ENCODE measurements at regions not wholly inside any gene's neighbourhood (a gene's known extent, or its start where the extent isn't known, plus 50 kb on each side); places are given as distances from the start of the nearest gene placed in this dataset.

DNA sequence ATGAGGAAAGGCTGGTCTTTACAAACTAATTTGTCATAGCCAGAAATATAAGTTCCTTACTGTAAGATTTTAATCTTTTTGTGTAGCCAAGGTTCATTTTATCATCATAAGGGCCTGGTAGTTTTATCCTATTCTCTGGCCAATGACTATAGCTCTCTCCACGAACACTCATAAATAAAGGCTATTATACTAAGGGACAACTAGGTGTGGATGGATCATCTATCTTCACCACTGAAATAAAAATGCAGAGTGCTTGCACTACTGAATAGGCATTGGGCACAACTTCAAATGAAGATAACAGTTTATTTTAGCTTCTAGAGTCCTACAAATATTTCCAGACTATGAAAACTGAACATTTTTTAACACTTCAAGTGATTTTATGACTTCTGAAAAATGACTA lies 698.6 kb downstream of the NOVA1 start:
- Histone ChIP-seq H3K27me3 (ENCODE audit: control insufficient read depth in 2 of 2, insufficient read depth in 2 of 2, low read length in 2 of 2) (no peaks in the 10 kb centered on the region), H3K4me2 (ENCODE audit: insufficient read depth, low read length) (no peak overlapping the region), H3K4me1 (replicated peaks in 1 of 2; ENCODE audit: control insufficient read depth in 2 of 2, insufficient read depth in 2 of 2, low read length in 2 of 2) (no peaks in the 10 kb centered on the region), H4K20me1 (replicated peaks; ENCODE audit: control insufficient read depth, insufficient read depth, low read length) (no peaks in the 10 kb centered on the region), H2AFZ (ENCODE audit: low read depth, low read length) (no peak overlapping the region), H3K9ac (ENCODE audit: insufficient read depth in 1 of 2, low read depth in 2 of 2, low read length in 2 of 2) (no peak overlapping the region), H3K27ac (ENCODE audit: extremely low read depth, low read depth, low read length) (no peak overlapping the region), H3K9me1 (ENCODE audit: control insufficient read depth, insufficient read depth, low read length) (no peaks in the 10 kb centered on the region), H3K36me3 (ENCODE audit: control insufficient read depth, insufficient read depth, low read length) (no peaks in the 10 kb centered on the region), H3K4me3 (no peak overlapping the region), H3K9me3 (replicated peaks; ENCODE audit: control insufficient read depth, insufficient read depth, low read depth, low read length) (no peaks in the 10 kb centered on the region), H3K79me2 (ENCODE audit: control insufficient read depth, insufficient read depth, low read length) (no peaks in the 10 kb centered on the region)
- FAIRE-seq, result no peak
- 0% methylated on average over 1 of the region's 1 CpG for WGBS (ENCODE audit: insufficient coverage, low coverage, missing lambda C conversion rate)
- in situ Hi-C loops (cut with MboI) (no loop called here), intact Hi-C loops (cut with micrococcal nuclease) (no loop called here)
- TF ChIP-seq ZBTB9 (CRISPR knock-in tag; IDR thresholded peaks at IDR 0.05) (no peak), PPARD (CRISPR knock-in tag; IDR thresholded peaks at IDR 0.05) (no peak), ZBTB17 (CRISPR knock-in tag; IDR thresholded peaks at IDR 0.05) (no peak), RAD51 (IDR thresholded peaks at IDR 0.05; ENCODE audit: borderline replicate concordance, low read depth) (no peak), NR2C1 (IDR thresholded peaks at IDR 0.05) (no peak), NR2C1 (tag; IDR thresholded peaks at IDR 0.05) (no peak), ZNF395 (CRISPR knock-in tag; IDR thresholded peaks at IDR 0.05) (no peak), CXXC5 (CRISPR knock-in tag; IDR thresholded peaks at IDR 0.05) (no peak)
- ChIA-PET CTCF (ENCODE audit: low intra/inter-chr PET ratio) (no interaction called here), POLR2A (no interaction called here)
- BruUV-seq (replicated peaks), result no TSS peak
- DNase-seq (ENCODE audit: extremely low read depth in 1 of 4, low spot score in 3 of 4), result no peak
- ATAC-seq, result no peak

Measured in K562 (cell line).